ENCODE measurements at regions not wholly inside any gene's neighbourhood (a gene's known extent, or its start where the extent isn't known, plus 50 kb on each side); places are given as distances from the start of the nearest gene placed in this dataset.
"Not testable (repeated sequence)": the region's sequence is repeated elsewhere in the genome, so short reads cannot be mapped to it uniquely, and the experiment has no call there.

DNA sequence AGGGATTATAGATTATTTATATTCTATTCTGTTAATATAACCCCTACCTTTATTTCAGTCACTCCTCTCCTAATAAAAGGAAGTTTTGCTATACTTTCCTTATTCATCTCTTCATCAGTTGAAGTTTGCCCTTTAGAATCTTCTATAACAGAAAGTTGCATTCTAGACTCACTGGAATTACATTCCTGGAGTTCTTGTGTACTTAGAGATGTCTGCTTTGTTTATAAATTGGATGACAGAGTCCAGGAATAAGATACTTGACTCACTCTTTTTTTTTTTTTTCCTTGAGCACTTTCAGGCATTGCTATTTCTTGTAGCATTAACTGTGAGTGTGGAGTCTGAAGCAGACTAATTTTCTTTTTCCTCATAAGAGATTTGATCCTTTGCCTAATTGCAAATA, 640.8 kb downstream of the XPNPEP1 start:
- DNase-seq (ENCODE audit: low spot score), result peak; percentile 67

- no peak for DNase-seq (ENCODE audit: low spot score)
Observed at GRCh38 chr10:109281347-109281746, 642.0 kb downstream of the XPNPEP1 start.

- DNase-seq (ENCODE audit: low spot score), result no peak
Observed at GRCh38 chr10:109280837-109281236, 642.5 kb downstream of the XPNPEP1 start.

GRCh38 chr10:109277456-109277855, 645.9 kb downstream of the XPNPEP1 start:
- DNase-seq (ENCODE audit: low spot score), result no peak

GRCh38 chr10:109275960-109276359, 647.4 kb downstream of the XPNPEP1 start:
- DNase-seq (ENCODE audit: low spot score), result no peak

DNA sequence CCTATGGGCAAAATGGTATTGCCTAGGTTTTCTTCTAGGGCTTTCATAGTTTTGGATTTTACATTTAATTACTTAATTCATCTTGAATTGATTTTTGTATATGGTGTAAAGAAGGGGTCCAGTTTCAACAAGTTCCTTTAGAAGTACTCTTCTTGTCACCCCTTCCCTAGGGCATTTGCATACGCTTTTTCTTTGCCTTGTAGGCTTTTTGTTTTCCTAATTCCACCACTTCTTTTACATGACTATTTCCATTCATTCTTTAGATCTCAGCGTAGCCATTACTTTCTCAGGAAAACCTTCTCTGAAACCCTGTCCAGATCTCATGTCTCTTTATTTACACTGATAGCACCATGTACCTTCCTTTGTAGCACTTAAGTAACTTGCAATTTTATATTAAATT, 648.6 kb downstream of the XPNPEP1 start:
- no peak for DNase-seq (ENCODE audit: low spot score)

- no peak for DNase-seq (ENCODE audit: low spot score)
Observed at GRCh38 chr10:109270173-109270572, 653.1 kb downstream of the XPNPEP1 start.

DNA sequence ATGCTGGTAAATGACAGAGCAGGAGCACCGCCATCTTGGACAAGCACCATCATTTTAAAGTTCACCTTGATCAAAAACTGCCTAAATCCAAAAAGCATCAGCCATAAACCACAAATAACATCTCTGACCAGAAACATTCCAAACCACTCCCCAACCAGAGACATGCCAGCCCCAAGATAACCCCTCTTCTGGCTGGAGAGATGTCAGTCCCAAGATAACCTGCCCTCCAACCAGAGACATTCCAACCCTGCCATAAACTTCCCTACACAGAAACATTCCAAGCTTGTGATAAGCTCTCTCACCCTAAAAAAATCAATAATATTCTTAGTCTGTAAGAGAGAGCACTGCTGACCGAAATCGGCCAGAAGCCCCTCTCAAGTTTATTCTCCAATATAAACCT, 659.3 kb downstream of the XPNPEP1 start:
- peak; percentile 18 for DNase-seq (ENCODE audit: low spot score)

DNA sequence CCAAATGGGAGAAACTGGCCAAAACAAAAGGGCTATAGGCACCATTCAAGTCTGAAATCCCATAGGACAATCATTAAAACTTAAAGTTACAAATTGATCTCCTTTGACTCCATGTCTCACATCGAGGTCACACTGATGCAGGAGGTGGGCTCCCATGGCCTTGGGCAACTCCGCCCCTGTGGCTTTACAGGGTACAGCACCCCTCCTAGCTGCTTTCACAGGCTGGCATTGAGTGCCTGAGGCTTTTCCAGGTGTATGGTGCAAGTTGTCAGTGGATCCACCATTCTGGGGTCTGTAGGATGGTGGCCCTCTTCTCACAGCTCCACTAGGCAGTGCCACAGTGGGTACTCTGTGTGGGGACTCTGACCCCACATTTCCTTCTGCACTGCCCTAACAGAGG, 662.1 kb downstream of the XPNPEP1 start:
- no peak for DNase-seq (ENCODE audit: low spot score)

GRCh38 chr10:109259293-109259692, 664.0 kb downstream of the XPNPEP1 start:
- DNase-seq (ENCODE audit: low spot score), result peak; percentile 56

GRCh38 chr10:109253306-109253705, 670.0 kb downstream of the XPNPEP1 start:
- DNase-seq (ENCODE audit: low spot score), result no peak

DNA sequence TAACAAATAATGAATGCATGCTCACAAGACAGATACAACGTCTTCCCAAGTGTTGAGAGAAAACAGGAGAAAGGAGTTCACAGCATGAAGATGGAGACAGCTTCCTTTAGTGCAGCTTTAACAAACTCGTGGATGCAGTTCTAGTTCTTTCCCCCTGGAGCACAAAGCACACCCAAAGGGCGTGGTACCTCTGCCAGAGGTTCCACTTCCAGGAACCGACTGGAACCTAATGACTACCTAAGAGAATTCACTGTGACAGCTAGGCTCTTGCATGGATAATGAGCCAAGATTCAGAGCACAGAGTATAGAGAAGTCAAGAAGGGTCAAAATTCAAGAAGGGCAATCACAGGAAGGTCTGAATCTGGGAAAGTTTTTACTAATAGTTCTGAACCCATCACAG, 673.2 kb downstream of the XPNPEP1 start:
- no peak for DNase-seq (ENCODE audit: low spot score)

GRCh38 chr10:109247814-109248213, 675.5 kb downstream of the XPNPEP1 start:
- DNase-seq (ENCODE audit: low spot score), result no peak

GRCh38 chr10:109245821-109246220, 677.5 kb downstream of the XPNPEP1 start:
- no peak for DNase-seq (ENCODE audit: low spot score)

GRCh38 chr10:109239371-109239770, 683.9 kb downstream of the XPNPEP1 start:
- no peak for DNase-seq (ENCODE audit: low spot score)

DNA sequence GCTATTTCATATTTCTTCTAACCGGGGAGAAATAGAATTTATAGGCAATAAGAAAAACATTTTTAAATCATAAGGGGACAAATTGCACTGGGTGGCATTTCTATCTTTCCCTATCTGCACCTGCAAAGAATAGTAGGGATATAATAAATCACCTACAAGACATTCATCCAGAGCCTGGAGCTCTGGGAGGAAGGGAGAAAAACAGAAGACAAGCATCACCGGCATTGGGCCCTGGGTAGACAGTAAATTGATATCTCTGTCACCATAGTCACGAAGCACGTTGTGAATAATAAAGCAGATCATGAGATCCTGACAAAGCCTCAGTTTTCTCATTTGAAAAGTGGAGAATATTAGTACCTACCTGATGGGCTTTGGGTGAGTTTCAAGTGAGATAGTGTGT, 685.6 kb downstream of the XPNPEP1 start:
- no peak for DNase-seq (ENCODE audit: low spot score)

DNA sequence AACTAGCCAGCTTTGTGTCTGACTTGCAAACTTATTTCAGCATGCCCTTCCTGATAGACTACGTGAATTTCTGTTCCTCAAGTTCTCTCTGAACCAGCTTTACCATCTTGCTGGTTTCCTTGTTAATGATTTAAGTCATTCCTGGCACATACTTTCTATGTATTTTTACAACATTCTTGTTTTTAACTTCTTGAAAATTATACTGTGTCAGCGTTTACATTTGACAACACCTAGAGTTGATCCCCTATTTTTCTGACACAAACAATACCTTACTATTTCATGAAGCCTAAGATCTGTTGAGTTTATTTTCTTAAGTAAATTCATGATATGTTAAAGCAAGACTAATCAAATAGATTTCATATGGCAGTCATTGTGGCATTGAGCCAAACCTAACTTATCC, 686.3 kb downstream of the XPNPEP1 start:
- DNase-seq (ENCODE audit: low spot score), result no peak

DNA sequence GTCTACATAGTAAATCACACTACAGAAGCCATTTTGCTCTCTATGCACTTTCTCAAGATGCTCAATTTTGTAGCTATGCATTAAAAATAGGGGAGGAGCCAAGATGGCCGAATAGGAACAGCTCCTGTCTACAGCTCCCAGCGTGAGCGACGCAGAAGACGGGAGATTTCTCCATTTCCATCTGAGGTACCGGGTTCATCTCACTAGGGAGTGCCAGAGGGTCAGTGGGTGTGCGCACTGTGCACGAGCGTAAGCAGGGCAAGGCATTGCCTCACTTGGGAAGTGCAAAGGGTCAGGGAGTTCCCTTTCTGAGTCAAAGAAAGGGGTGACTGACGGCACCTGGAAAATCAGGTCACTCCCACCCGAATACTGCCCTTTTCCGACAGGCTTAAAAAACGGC, 699.8 kb downstream of the XPNPEP1 start:
- DNase-seq (ENCODE audit: low spot score), result not testable (repeated sequence)

DNA sequence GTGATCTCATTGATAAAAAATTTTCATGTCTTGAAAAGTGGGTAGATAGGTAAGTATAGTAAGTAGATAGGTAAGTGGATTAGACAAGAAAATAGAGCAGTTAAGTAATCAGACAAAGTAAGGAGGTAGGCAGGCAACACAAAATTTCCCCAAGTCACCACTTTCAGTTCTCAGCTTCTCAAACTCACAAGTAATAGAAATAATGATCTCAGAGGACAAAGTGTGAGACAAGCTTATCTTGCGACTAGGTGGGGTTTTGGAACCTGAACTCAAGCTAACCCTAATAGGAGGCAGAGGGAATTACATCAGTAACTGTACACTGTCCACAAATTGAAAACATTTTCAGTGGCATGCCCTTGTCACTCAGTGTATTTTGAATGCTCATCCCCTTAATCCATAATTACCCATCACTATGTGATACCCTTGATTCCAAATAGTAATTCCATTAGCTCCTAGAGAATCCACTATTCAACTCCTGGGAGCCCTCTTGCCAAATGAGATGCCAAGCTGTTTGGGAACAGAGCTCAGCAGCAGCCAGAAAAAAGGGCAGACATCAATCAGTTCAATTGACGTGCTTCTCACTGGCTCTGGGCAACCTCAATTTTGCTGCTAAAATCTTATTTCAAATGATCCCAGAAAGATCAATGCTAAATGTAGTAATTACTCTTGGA, 703.2 kb downstream of the XPNPEP1 start:
- DNase-seq (ENCODE audit: low spot score), result no peak

DNA sequence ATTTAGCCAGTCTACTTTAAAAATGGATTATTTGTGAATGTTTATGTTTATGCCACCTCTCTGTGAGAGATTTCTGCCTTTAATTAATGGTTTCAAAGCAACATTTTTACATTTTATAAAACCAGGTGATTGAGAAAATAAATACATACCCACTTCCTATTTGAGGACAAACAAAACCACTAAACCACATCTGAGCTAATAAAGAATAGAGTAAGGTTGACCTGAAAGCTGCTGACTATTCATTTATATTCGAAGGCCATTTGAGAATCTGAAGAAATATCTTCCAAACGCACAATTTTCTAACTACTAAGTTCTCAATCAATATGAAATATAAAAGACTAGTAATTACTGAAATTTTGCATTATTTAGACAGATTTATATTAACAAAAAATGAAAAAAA, 705.1 kb downstream of the XPNPEP1 start:
- DNase-seq (ENCODE audit: low spot score), result no peak

DNA sequence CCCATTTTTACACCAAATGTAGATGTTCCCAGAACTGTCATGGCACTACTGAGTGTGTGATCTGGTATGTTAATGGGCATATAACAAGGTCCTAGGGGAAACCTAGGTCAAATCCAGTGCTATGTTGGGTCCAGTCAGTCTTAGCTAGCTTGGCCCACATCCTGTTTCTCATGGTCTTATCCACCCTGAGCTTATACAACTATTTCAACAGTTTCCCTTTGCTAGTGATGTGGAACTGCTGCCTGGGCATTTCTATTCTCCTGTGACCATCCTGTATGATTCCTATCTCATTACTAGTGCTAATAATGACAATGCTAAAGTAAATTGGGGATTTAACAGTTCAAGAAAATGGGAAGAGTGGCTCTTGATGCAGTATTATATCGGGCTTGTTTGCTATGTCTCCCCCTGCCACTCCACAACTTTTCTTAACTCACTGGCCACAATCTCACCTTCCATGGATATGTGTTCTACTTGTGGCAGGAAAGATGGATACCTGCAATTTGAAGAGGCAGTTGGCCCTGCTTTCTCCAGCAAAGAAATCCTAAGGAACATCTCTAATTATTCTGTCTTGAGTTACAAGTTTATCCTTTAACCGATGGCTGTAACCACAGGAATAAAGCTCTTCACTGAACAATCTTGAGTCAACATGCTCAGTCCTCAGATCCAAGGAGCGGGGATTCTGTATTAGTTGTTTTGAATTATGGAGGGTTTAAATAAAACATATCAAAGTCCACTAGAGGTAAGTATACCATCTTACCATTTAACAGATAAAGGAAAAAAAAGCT, 707.8 kb downstream of the XPNPEP1 start:
- DNase-seq (ENCODE audit: low spot score), result no peak

GRCh38 chr10:109214891-109215290, 708.4 kb downstream of the XPNPEP1 start:
- DNase-seq (ENCODE audit: low spot score), result not testable (repeated sequence)

GRCh38 chr10:109207361-109207760, 716.0 kb downstream of the XPNPEP1 start:
- no peak for DNase-seq (ENCODE audit: low spot score)

All from A172 (cell line).